ENCODE measurements at regions not wholly inside any gene's neighbourhood (a gene's known extent, or its start where the extent isn't known, plus 50 kb on each side); places are given as distances from the start of the nearest gene placed in this dataset.

DNA sequence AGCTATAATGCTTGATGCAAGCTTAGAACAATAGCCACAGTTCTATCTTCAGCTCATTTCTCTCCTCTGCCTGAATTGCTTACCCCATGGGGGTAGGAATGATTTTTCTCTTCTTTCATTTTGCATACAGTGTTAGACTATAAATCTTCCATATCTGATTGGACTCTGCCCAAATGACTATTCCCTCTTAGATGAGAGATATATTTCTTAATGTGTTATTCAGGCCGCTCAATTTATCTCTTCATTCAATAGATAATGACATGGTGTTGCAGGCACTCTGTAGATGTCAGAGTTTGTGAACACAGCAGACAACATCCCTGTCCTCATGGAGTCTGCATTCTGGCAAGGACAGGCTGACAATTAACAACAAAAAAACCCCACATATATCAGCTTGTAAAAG, 443.7 kb upstream of the CELF4 start:
- no peaks in the 10 kb centered on the region for H3K27me3 ChIP-seq (ENCODE audit: control insufficient read depth in 2 of 2, insufficient read depth in 2 of 2, low read length in 2 of 2)
- DNase-seq (ENCODE audit: low read depth, low spot score) (no peak), FAIRE-seq (no peak)
- no peak overlapping the region for H3K27ac ChIP-seq (ENCODE audit: insufficient read depth, low read depth, low read length)
- no peaks in the 10 kb centered on the region for H4K20me1 ChIP-seq (replicated peaks; ENCODE audit: control insufficient read depth, extremely low read depth, insufficient read depth, low read length)
- H3K9ac ChIP-seq (replicated peaks; ENCODE audit: extremely low read depth, insufficient read depth, low read length), result no peak overlapping the region
- ChIA-PET CTCF (no interaction called here), POLR2A (no interaction called here)
- no TSS peak for BruUV-seq (replicated peaks)
- intact Hi-C loops (cut with micrococcal nuclease) (no loop called here), dilution Hi-C loops (cut with MboI; ENCODE audit: extremely low pct_ligation_motif_present, low sequenced_read_pairs) (no loop called here)
- no peak overlapping the region for H2AFZ ChIP-seq (ENCODE audit: low read depth, low read length)
- H3K36me3 ChIP-seq (ENCODE audit: control insufficient read depth in 2 of 2, extremely low read depth in 1 of 2, insufficient read depth in 2 of 2, low read length in 2 of 2), result no peaks in the 10 kb centered on the region
- TF ChIP-seq MYC (IDR thresholded peaks at IDR 0.05; ENCODE audit: low read depth, low read length) (no peak), POLR2AphosphoS5 (IDR thresholded peaks at IDR 0.05; ENCODE audit: insufficient read depth, low read depth, low read length) (no peak), GATA2 (IDR thresholded peaks at IDR 0.05; ENCODE audit: insufficient read depth, insufficient read length, low read depth, low read length) (no peak), FOS (IDR thresholded peaks at IDR 0.05; ENCODE audit: borderline replicate concordance, insufficient read depth, low read length) (no peak), POLR2A (IDR thresholded peaks at IDR 0.05; ENCODE audit: low read depth, low read length) (no peak), EZH2 (IDR thresholded peaks at IDR 0.05; ENCODE audit: borderline replicate concordance, low read depth, low read length, severe bottlenecking) (no peak), JUN (IDR thresholded peaks at IDR 0.05; ENCODE audit: borderline replicate concordance, insufficient read depth, insufficient read length, low read depth) (no peak)
- TF ChIP-seq, protein P1, sequence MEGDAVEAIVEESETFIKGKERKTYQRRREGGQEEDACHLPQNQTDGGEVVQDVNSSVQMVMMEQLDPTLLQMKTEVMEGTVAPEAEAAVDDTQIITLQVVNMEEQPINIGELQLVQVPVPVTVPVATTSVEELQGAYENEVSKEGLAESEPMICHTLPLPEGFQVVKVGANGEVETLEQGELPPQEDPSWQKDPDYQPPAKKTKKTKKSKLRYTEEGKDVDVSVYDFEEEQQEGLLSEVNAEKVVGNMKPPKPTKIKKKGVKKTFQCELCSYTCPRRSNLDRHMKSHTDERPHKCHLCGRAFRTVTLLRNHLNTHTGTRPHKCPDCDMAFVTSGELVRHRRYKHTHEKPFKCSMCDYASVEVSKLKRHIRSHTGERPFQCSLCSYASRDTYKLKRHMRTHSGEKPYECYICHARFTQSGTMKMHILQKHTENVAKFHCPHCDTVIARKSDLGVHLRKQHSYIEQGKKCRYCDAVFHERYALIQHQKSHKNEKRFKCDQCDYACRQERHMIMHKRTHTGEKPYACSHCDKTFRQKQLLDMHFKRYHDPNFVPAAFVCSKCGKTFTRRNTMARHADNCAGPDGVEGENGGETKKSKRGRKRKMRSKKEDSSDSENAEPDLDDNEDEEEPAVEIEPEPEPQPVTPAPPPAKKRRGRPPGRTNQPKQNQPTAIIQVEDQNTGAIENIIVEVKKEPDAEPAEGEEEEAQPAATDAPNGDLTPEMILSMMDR (IDR thresholded peaks at IDR 0.05; ENCODE audit: extremely low read depth in 1 of 2, insufficient read depth in 1 of 2, low read depth in 1 of 2, low read length in 2 of 2), result no peak
- TF ChIP-seq, protein P2, sequence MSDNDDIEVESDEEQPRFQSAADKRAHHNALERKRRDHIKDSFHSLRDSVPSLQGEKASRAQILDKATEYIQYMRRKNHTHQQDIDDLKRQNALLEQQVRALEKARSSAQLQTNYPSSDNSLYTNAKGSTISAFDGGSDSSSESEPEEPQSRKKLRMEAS (IDR thresholded peaks at IDR 0.05; ENCODE audit: insufficient read depth, insufficient read length), result no peak
- H3K9me1 ChIP-seq (replicated peaks; ENCODE audit: control insufficient read depth, extremely low read depth, insufficient read depth, low read length), result no peaks in the 10 kb centered on the region
- no peaks in the 10 kb centered on the region for H3K79me2 ChIP-seq (ENCODE audit: control insufficient read depth, insufficient read depth, low read length)
- H3K9me3 ChIP-seq (replicated peaks; ENCODE audit: control insufficient read depth, insufficient read depth, low read length), result peaks cover 2% of the 10 kb centered on the region
- H3K4me3 ChIP-seq (replicated peaks in 1 of 3; ENCODE audit: insufficient read depth in 1 of 3, low read depth in 1 of 3, low read length in 3 of 3), result no peak overlapping the region
- no peak overlapping the region for H3K4me2 ChIP-seq (ENCODE audit: insufficient read depth, low read length)
- no peaks in the 10 kb centered on the region for H3K4me1 ChIP-seq (ENCODE audit: control insufficient read depth, extremely low read depth, insufficient read depth, low read length)

Measured in endothelial cell of umbilical vein (primary cell).